GM12891 (cell line): ENCODE measurements at regions not wholly inside any gene's neighbourhood (a gene's known extent, or its start where the extent isn't known, plus 50 kb on each side); places are given as distances from the start of the nearest gene placed in this dataset.

Source experiments
- PAX5 ChIP-seq: IDR thresholded peaks from 2 replicates; pipeline ENCODE4 v1.6.1; 2011; ENCODE audit warnings: low read length, moderate library complexity, mild to moderate bottlenecking; ENCODE audit not compliant: insufficient read depth, severe bottlenecking
- POLR2A ChIP-seq: IDR thresholded peaks from 2 replicates; pipeline ENCODE4 v1.6.1; 2011; ENCODE audit warnings: low read depth, low read length, control low read depth
- POLR2AphosphoS5 ChIP-seq: IDR thresholded peaks from 2 replicates; pipeline ENCODE4 v1.6.1; 2011; ENCODE audit warnings: low read depth, low read length, control low read depth
- POU2F2 ChIP-seq: IDR thresholded peaks from 2 replicates; pipeline ENCODE4 v1.6.1; 2011; ENCODE audit warnings: low read depth, mild to moderate bottlenecking, control low read depth, low read length, moderate library complexity
- TAF1 ChIP-seq: IDR thresholded peaks from 2 replicates; pipeline ENCODE4 v1.6.1; 2011; ENCODE audit warnings: low read depth, low read length, control low read depth

GRCh38 chr18:77700051-77700450 lies 450.4 kb downstream of the GALR1 start:
- TF ChIP-seq TAF1 (no peak), POLR2AphosphoS5 (no peak), POLR2A (no peak), PAX5 (no peak), POU2F2 (no peak)
